GM21619 (cell line): ENCODE measurements at regions not wholly inside any gene's neighbourhood (a gene's known extent, or its start where the extent isn't known, plus 50 kb on each side); places are given as distances from the start of the nearest gene placed in this dataset.

Experiments used
- ATAC-seq: cut with Tn5 transposase; IDR thresholded peaks from one replicate; pipeline ENCODE4 v1.9.1; 2021; ENCODE audit not compliant: unreplicated experiment

DNA sequence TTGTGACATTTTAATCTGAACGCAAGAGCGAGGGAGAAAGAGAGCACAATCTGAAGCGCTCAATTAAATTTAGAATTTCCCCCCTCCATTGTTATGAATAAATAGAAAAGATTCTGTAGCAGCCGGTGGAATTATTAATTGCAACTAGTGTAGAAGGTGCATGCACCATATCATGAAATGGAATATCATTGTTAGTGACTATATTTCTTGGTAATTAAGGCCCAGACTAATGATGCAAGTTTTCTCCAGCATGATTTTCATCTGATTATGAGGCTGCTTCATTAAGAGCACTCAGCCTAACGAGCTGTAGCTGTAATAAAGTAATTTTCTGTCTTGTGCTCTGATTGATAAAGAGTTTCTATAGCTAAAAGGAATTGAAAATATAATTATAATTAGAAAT is 432.2 kb upstream of the SPRED2 start:
- ATAC-seq = no peak

DNA sequence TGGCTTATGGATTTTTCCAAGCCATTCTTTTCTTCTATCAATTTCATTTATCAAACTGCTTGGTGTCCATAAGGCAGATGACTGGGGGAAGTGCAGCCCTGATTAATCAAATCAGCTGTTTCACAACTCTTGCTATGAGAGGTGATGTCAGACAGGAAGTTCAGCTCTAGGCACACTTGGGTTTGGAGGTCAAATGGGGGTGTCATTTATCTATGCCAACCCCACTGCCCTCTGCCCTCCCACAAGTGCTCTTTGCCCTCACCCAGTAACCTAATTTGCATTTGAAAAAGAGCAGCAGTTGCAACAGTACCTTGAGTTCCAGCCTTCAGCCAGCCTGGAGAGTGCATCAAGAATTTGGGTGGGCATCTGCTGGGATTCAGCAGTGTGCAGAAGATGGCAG is 431.3 kb upstream of the SPRED2 start:
- ATAC-seq = no peak

DNA sequence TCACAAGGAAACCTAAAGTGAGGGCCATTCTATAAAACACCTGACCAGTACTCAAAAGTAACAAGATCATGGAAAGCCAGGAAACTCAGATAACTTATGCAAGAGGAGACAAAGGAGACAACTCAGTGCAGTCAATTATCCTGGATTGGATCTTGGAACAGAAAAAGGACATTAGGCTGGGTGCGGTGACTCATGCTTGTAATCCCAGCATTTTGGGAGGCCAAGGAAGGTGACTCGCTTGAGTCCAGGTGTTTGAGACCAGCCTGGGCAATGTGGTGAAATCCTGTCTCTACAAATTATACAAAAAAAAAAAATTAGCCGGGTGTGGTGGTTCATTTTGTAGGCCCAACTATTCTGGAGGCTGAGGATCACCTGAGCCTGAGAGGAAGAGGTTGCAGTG is 424.5 kb upstream of the SPRED2 start:
- no peak for ATAC-seq

DNA sequence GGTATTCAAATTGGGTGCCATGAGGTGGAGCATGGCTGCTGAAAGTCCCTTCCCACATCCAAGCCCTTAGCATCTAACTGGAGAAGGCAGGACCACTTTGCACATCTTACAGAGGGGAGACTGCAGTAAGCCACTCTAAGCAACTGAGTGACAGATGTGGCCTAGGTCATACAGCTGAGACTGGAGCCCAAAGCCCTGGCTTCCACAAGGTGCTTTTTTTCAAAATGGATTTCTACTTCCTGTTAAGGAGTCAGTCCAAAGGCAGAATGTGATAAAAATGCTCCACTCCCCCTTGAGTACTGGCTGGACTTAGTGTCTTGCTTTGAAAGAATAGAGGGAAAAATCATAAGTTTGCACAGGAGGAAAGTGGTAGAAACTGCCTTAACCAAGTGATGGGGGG is 424.0 kb upstream of the SPRED2 start:
- no peak for ATAC-seq

DNA sequence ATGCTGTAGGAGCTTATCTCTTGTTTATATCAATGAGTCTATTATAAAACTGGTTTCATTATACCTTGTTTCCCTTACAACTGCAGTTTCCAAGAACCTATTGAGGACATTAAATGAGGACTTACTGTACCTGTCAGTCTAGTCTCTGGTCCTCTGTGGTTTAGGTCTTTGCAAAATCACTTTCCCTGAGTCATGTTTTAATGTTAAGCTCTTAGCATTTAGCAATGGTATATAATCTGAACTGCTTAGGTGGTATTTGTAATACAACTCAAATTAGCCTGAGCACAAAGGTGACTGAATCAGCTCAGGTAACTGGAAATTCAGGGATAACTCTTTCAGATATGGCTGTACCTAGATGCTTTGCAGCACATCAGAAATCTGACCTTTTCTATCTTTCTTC is 418.3 kb upstream of the SPRED2 start:
- no peak for ATAC-seq

DNA sequence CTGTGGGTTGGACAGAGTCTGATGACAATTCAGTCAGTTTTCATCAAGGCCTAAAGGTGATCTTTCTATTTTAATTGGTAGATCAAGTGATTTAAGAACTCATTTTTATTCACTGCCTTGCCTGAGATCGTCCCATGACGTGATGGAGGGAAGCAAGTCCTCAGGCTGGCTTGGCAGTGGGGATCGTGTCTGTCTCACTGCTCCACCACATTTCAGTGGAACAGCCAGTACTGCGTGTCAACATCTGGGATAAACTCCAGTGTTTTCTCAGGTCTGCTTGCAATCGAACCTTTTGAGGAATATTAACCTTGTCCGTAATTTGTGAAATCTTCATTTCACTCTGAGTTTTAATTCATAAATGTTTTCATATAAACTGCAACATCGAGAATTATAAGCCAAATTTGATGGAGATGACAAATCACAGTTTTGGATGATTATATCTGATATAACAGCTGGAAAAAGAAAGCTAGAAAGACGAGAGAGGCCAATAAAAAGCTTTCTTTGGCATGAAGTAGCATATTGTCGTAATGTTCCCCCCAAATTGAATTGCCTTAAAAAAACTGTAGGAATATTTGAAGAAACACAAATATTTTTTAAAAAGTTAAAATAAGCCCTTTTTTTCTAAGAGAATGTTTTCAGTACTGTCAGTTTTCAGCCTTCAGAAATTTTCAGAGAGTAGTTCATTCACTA is 414.7 kb upstream of the SPRED2 start:
- no peak for ATAC-seq

DNA sequence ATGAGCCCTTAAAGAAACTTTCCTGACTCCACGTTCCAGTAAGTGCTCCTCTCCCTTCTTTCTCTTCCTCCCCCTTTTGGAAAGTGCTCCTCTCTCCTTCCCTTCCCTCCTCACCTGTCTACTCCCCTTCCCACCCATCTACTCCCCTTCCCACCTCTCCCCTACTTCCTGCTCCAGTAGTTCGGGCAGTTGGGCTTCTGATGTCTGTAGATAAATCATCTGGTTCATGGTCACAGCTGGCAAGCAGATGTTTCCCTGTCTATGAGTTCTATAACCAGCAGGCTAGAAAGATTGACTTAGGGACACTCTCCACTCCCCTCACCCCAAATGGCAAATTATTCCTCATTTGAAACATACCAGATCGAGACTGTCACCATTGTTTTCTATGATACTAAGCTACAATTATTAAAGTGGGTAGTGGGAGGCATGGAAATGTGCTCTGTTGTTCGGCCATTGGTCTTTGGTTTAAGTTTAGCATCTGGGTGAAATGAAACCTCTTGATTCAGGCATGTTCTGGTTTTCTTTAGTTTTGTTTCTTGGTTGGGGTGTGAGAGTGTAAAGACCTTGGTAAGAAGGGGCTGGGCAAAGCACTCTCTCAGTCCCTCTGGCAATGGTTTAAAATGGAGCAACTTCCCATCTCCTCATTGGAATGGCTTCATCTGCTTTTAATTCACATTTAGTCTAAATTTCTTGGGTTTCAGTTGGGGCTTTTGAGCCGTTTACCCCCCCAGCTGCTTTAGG is 413.2 kb upstream of the SPRED2 start:
- ATAC-seq = no peak

DNA sequence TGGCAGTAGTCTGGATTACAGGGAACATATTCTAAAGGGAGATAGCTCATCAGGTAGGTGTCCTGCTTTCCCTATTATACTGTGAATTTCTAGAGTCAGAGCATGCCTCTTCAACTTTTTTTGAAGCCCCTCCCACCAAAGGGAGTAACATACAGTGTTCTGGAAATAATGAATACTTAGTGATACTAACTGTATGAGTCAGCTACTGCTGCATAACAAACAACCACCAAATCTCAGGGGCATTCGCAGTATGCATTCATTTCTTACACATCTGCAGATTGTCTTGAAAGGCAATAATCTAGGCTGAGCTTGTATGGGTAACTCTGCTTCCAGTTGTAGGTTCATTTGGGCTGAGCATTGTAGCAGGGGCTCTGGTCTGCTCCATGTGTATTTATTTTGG is 409.7 kb upstream of the SPRED2 start:
- no peak for ATAC-seq

DNA sequence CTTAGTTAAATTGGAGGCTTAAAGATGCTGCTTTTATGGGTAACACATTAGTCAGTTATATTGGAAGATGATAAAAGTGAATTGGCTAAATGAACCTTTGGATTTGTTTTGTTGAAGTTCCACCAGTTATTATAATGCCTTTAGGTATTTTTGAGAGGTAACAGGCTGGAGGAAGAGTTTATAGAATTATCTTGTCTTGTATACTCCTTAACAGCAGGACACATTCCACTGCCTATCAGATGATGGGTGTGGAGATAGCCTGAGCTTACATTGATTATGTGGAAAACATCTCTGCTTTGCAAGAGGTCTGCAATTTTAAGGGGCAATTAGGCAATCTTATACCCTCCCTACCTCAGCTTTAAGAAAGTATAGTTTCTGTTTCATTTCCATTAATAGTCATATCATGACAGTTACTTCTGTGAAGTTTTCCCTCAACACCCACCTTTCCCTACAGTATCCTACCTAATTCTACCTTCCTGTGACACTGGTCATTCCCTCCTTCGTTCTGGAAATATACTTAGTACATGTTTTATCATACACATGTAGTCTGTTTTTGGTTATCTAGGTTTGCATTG is 403.7 kb upstream of the SPRED2 start:
- ATAC-seq = no peak

DNA sequence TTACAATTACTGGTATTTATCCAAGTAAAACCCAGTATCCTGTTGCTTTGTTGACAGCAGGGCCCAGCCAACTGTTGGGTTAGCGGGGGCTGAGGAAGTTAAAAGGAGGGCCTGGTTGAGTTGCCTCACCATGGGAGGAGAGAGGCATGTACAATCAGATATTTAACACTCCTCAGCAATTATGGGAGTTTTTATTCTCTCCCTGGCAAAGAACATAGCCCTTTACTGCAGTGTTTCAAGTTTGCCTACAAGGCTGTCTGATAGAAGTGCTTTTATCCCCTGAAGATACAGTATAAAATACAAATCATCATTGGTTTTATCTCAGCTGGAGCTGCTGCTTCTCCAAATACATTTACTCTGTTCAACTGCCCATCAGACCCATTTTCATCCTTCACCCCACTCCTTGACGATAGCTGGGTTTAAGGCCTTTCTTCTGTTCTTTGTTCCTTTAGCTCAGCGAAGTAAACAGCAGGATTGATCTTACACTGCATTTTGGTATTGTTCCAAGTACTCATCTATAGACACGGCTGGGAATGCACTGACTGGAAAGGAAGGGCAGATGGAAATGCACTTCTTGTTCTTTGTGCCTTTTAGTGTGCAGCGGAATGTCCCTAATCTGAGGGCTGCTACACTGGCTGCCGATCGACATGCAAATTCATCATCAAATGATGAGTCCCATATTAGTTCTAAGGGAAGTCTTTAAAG is 402.5 kb upstream of the SPRED2 start:
- no peak for ATAC-seq

DNA sequence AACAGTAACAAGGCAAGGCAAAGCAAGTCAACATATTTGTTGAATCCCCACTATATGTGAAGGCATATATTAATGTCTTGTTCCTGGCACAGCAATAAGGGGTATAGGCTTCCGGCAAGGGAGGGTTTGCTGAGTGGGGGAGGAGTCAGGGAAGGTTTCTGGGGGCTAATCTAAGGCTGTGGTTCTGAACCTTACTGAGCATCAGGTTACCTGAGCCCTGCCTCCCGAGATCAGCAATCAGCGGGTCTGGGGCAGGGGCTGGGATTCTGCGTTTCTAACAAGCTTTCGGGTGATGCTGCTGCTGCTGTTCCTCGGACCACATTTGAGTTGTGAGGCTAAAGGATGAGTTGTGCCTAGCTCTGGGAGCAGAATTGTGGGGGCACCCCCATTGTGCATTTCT is 401.7 kb upstream of the SPRED2 start:
- ATAC-seq = no peak

DNA sequence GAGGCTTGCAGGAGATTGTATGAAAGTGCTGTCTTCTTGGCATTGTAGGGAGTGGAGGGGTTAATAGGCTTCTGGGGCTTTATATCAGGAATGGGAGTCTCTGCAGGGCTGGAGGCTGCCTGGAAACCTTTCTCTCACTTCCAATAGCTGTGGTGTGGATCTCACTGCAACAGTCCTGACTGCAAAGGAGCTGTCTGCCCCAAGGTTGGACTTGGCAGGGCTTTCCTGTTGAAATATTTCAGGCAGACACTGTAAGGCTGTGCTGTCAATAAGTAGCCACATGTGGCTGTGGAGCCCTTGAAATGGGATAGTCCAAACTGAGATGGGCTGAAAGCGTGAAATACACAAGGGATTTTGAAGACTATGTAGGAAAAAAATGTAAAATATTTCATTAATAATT is 399.1 kb upstream of the SPRED2 start:
- no peak for ATAC-seq

DNA sequence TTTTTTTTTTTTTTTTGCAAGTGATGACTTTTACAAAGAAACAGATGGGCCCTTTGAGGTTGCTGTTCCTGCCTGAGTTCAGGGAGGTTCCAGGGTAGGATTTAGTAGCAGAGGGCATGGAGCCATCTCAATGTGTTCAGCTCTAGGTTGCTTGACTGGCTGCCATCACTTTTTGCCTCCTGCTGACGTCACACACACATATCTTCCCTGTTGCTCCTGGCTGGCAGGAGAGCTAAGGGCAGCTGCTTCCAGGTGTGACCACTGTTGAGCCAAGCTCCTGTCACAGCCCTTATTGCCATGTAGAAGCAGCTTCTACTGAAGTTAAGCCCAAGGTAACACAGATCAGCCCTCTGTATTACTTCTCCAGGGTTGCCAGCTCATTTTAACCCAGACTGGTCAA is 394.2 kb upstream of the SPRED2 start:
- no peak for ATAC-seq

DNA sequence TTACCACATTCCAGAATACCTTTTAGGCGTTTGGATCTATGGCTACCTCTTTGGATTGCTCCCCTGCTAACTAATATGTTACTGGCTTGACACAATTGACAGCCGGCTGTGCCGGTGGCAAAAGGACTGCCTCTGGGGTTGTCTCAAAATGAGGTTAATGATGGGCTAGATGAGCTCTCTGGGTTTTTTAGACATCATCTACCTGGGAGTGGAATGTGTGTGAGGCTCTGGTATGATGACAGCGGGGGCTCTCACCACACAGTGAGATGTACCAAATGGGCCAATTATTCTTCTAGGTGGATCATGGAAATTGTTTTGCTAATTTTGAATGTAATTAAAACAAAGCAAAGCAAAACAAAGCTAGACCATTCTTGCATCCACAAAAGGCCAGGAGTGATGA is 391.1 kb upstream of the SPRED2 start:
- ATAC-seq = no peak

DNA sequence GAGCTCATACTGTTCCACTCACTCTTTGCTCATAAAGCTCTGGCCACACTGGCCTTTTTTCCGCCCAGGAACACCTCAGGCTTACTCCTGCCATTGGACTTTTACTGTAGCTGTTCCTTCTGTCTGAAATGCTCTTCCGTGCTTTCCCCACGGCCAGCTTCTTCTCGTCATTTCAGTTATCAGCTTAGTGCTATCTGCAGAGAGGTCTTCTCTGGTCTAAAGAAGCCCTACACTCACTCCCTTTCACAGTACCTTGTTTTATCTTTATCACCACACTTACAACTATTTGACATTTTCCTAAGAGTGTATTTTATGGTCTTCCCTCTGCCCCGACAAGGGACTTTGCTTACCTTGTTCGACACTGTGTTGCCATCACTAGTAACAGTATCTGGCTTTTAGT is 388.1 kb upstream of the SPRED2 start:
- ATAC-seq = no peak

DNA sequence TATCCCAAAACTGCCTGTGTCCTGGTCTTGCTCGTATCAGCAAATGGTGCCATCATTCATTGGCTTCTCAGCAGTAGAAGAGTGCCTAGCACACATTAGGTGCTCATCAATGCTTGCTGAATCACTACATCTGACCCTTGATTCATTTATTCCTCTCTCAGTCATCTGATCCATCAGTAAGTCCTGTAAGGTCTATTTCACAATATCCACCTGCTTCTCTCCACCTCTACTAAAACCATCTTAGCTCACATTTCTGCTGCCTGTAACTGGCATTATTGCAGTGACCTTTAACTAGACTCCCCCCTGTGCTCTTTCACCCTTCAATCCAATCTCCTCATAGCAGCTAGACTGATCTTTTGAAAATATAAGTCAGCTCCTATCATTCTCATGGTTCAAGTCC is 387.6 kb upstream of the SPRED2 start:
- no peak for ATAC-seq

DNA sequence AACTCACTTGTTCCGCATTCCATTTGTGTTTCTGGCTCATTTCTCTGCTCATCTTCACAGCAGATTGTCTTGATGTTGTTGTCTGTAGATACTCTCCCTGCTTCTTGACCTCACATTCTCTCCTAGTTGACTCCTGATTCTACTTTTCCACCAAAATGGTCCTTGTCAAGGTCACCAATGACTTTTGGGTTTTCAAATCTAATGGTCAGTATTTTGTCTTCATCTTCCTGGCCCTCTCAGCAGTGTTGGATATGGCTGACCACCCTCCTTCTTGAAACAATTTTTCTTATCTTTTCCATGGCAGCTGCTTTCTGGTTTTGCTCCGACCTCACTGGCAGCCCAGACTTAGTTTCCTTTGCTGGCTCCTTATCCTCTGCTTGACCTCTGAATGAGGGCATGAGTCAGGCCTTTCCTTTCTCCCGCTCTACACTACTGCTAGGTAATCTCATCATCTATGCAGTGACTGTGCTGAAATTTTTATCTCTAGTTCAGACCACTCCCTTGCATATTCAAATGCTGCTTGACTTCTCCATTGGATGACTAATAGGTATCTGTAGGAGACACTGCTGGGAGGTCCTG is 386.6 kb upstream of the SPRED2 start:
- no peak for ATAC-seq

DNA sequence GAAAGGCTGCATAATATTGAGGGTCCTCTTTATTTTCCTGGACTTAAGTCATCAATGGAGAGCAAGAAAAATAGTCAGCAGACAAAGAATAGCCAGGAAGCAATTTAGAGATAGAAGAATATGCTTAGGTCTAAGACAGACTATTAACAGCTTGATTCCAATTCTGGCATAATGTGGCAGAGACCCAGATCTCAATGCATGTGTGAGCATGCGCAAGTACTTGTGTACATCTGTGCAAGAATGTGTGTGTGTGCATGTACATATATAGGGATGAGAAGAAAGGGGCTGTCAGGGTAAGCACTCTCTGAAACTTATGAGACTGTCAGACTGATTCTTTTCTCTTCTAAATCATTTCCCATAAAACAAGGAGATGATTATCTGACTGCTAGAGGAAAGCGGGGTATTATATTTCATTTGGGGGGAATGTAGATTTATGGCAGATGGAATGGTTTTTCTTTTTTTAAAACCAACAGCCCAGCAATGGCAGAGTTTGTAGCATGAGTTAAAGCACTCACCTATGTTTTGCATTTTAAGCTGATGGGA is 381.3 kb upstream of the SPRED2 start:
- no peak for ATAC-seq

DNA sequence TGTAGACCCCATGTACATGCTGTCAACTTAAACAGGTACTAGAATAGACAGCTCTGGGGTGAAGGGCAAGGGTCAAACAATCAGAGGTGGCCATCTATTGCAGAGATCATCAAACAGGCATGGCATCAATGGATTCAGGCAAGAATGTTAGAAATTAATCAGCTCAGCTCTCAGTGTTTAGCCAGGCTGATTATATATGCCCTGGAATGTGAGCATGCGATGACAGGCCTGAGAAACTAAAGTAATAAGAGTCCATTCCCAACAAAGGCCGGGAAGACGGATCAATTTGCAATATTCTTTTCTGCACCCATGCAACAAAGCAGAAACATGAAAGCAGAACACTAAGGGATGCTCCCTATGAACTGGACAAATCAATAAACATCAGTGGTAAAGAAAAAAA is 380.5 kb upstream of the SPRED2 start:
- no peak for ATAC-seq

DNA sequence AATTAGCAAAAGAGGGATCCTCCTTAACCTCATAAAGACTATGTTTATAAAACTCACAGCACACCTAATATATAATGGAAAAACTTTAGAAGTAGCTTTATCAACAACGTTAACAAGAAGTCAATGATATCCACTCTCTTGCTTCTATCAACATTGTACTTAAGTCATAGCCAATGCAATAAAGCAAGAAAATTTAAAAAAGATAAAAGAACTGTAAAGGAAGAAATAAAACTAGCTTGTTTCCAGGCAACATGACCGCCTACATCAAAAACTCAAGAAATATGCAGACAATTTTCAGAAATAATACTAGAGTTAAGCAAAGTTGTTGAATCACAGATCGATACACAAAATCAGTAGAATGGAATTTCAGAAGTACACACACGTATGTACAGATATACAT is 375.5 kb upstream of the SPRED2 start:
- no peak for ATAC-seq

DNA sequence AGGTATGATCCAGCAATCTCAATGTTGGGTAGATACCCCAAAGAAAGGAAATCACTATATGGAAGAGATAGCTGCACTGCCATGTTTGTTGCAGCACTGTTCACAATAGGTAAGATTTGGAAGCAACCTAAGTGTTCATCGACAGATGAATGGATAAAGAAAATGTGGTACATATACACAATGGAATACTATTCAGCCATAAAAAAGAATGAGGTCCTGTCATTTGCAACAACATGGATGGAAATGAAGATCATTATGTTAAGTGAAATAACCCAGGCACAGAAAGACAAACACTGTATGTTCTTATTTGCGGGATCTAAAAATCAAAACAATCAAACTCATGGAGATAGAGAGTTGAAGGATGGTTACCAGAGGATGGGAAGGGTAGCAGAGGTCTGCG is 372.4 kb upstream of the SPRED2 start:
- no peak for ATAC-seq
